ENCODE measurements at regions not wholly inside any gene's neighbourhood (a gene's known extent, or its start where the extent isn't known, plus 50 kb on each side); places are given as distances from the start of the nearest gene placed in this dataset.

DNA sequence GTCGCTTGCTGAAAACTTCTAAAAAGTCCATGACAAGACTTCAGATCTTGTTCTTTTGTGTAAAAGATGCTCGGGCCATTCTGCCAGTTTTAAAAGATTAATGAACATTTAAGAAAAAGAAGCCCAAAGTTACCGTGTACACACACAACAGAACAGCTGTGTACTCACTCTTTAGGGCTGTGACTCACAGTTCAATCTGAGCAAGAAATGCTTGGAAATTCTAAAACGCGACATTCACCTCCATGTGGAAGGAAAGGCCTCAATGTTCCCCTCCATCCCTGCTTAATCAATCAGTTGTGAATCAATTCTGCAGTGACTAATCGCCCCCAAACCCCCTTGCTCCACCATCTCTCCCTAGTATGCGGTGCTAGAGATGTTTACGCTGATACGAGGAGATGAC, 609.9 kb upstream of the SALL1 start:
- intact Hi-C loops (cut with micrococcal nuclease; ENCODE audit: unreplicated experiment): no loop called here
- H2AFZ ChIP-seq: no peak overlapping the region
- CTCF ChIA-PET: no interaction called here

DNA sequence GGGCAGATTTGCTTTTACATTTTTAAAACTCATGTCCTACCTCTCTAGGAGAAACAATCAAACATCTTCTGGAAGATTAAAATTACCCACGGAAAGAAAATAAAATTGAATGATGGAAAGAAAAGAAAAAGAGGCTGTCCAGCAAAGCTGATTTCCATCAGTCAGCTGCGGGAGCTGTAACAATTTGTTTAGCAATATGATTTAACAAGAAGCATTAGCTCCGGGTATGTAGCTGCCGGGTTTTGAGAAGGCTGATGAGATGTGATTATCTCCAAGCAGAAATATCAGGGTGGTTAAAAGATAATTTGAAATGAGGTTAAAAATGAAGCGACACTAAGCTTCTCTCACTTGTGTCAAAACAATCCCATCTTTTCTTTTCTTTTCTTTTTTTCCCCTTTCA, 608.9 kb upstream of the SALL1 start:
- no peaks in the 10 kb centered on the region for H3K79me2 ChIP-seq (ENCODE audit: low read depth)
- ChIA-PET CTCF (interaction anchor here (0.6 kb wide), 1 partner anchor 525 kb away, joined by 10 read pairs; no protein-coding TSS in a partner anchor), POLR2A (ENCODE audit: unreplicated experiment) (interaction anchor here (0.6 kb wide), 1 partner anchor 13 kb away, joined by 3 read pairs; no protein-coding TSS in a partner anchor)
- BruUV-seq (replicated peaks): no TSS peak
- H3K9me3 ChIP-seq (ENCODE audit: insufficient read depth, low read depth): no peaks in the 10 kb centered on the region
- no peak for DNase-seq
- no peak overlapping the region for H3K4me2 ChIP-seq
- H2AFZ ChIP-seq: no peak overlapping the region
- H3F3A ChIP-seq (ENCODE audit: insufficient read depth, low read depth): no peaks in the 10 kb centered on the region
- intact Hi-C loops (cut with micrococcal nuclease; ENCODE audit: unreplicated experiment): no loop called here
- no peaks in the 10 kb centered on the region for H4K20me1 ChIP-seq (ENCODE audit: insufficient read depth)
- H3K36me3 ChIP-seq (ENCODE audit: low read depth): no peaks in the 10 kb centered on the region
- H3K9me2 ChIP-seq (ENCODE audit: insufficient read depth): no peaks in the 10 kb centered on the region
- no peak overlapping the region for H3K27ac ChIP-seq
- peaks cover 66% of the 10 kb centered on the region for H3K27me3 ChIP-seq (ENCODE audit: insufficient read depth, low read depth)
- TF ChIP-seq, protein P1, sequence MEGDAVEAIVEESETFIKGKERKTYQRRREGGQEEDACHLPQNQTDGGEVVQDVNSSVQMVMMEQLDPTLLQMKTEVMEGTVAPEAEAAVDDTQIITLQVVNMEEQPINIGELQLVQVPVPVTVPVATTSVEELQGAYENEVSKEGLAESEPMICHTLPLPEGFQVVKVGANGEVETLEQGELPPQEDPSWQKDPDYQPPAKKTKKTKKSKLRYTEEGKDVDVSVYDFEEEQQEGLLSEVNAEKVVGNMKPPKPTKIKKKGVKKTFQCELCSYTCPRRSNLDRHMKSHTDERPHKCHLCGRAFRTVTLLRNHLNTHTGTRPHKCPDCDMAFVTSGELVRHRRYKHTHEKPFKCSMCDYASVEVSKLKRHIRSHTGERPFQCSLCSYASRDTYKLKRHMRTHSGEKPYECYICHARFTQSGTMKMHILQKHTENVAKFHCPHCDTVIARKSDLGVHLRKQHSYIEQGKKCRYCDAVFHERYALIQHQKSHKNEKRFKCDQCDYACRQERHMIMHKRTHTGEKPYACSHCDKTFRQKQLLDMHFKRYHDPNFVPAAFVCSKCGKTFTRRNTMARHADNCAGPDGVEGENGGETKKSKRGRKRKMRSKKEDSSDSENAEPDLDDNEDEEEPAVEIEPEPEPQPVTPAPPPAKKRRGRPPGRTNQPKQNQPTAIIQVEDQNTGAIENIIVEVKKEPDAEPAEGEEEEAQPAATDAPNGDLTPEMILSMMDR (conservative IDR thresholded peaks at IDR 0.05): no peak
- no peak for TF ChIP-seq EZH2 (IDR thresholded peaks at IDR 0.05; ENCODE audit: low read depth)
- H3K4me3 ChIP-seq: no peak overlapping the region
- H3K4me1 ChIP-seq (replicated peaks; ENCODE audit: insufficient read depth): no peaks in the 10 kb centered on the region

More for the DNA sequence above, 609.9 kb upstream of the SALL1 start:
- Histone ChIP-seq H4K20me1 (ENCODE audit: insufficient read depth) (no peaks in the 10 kb centered on the region), H3K36me3 (ENCODE audit: low read depth) (no peaks in the 10 kb centered on the region), H3K4me3 (no peak overlapping the region), H3K9me3 (ENCODE audit: insufficient read depth, low read depth) (no peaks in the 10 kb centered on the region), H3K27ac (no peak overlapping the region), H3K4me2 (no peak overlapping the region), H3F3A (ENCODE audit: insufficient read depth, low read depth) (no peaks in the 10 kb centered on the region), H3K79me2 (ENCODE audit: low read depth) (no peaks in the 10 kb centered on the region), H3K9me2 (ENCODE audit: insufficient read depth) (no peaks in the 10 kb centered on the region), H3K27me3 (ENCODE audit: insufficient read depth, low read depth) (peaks cover 57% of the 10 kb centered on the region), H3K4me1 (replicated peaks; ENCODE audit: insufficient read depth) (no peaks in the 10 kb centered on the region)
- TF ChIP-seq EZH2 (IDR thresholded peaks at IDR 0.05; ENCODE audit: low read depth): no peak
- TF ChIP-seq, protein P1 (conservative IDR thresholded peaks at IDR 0.05): no peak
- no peak for DNase-seq
- BruUV-seq (replicated peaks): no TSS peak
- POLR2A ChIA-PET (ENCODE audit: unreplicated experiment): no interaction called here

DNA sequence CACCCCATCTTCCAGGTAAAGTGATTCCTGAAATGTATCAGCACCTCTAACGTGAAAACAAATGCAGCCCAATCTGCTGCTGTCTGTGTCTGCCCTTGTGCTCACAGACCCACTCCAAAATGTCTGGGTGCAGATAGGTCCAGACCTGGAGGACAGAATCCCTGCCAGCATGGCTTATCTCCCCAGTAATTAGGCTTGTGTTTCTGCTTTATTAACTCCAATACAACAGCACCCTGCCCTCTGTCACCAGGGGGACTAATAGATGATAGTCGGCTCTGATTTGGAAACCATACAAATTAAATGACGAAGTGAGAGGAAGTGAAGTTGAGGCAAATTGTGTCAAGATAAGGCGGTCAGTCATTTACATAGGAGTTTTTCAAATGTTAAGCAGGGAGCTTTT, 608.3 kb upstream of the SALL1 start:
- no peaks in the 10 kb centered on the region for H3K4me1 ChIP-seq (replicated peaks; ENCODE audit: insufficient read depth)
- ChIA-PET POLR2A (ENCODE audit: unreplicated experiment) (no interaction called here), CTCF (no interaction called here)
- H4K20me1 ChIP-seq (ENCODE audit: insufficient read depth): no peaks in the 10 kb centered on the region
- H3F3A ChIP-seq (ENCODE audit: insufficient read depth, low read depth): no peaks in the 10 kb centered on the region
- no peak overlapping the region for H3K4me3 ChIP-seq
- no peak for DNase-seq
- no peaks in the 10 kb centered on the region for H3K9me2 ChIP-seq (ENCODE audit: insufficient read depth)
- H3K27ac ChIP-seq: no peak overlapping the region
- peaks cover 70% of the 10 kb centered on the region for H3K27me3 ChIP-seq (ENCODE audit: insufficient read depth, low read depth)
- H3K36me3 ChIP-seq (ENCODE audit: low read depth): no peaks in the 10 kb centered on the region
- no peaks in the 10 kb centered on the region for H3K79me2 ChIP-seq (ENCODE audit: low read depth)
- H2AFZ ChIP-seq: no peak overlapping the region
- TF ChIP-seq EZH2 (IDR thresholded peaks at IDR 0.05; ENCODE audit: low read depth): no peak
- TF ChIP-seq, protein P1 (conservative IDR thresholded peaks at IDR 0.05): no peak
- intact Hi-C loops (cut with micrococcal nuclease; ENCODE audit: unreplicated experiment): no loop called here
- BruUV-seq (replicated peaks): no TSS peak
- no peak overlapping the region for H3K4me2 ChIP-seq
- H3K9me3 ChIP-seq (ENCODE audit: insufficient read depth, low read depth): no peaks in the 10 kb centered on the region
